ENCODE measurements at regions not wholly inside any gene's neighbourhood (a gene's known extent, or its start where the extent isn't known, plus 50 kb on each side); places are given as distances from the start of the nearest gene placed in this dataset.

- TF ChIP-seq, protein P1, sequence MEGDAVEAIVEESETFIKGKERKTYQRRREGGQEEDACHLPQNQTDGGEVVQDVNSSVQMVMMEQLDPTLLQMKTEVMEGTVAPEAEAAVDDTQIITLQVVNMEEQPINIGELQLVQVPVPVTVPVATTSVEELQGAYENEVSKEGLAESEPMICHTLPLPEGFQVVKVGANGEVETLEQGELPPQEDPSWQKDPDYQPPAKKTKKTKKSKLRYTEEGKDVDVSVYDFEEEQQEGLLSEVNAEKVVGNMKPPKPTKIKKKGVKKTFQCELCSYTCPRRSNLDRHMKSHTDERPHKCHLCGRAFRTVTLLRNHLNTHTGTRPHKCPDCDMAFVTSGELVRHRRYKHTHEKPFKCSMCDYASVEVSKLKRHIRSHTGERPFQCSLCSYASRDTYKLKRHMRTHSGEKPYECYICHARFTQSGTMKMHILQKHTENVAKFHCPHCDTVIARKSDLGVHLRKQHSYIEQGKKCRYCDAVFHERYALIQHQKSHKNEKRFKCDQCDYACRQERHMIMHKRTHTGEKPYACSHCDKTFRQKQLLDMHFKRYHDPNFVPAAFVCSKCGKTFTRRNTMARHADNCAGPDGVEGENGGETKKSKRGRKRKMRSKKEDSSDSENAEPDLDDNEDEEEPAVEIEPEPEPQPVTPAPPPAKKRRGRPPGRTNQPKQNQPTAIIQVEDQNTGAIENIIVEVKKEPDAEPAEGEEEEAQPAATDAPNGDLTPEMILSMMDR (IDR thresholded peaks at IDR 0.05), result no peak
- no peak for TF ChIP-seq POLR2A (IDR thresholded peaks at IDR 0.05)
Measured at GRCh38 chr11:8758619-8759169, 76.1 kb downstream of the RPL27A start.

All from right lobe of liver (tissue), 4 donors.